ENCODE measurements at regions not wholly inside any gene's neighbourhood (a gene's known extent, or its start where the extent isn't known, plus 50 kb on each side); places are given as distances from the start of the nearest gene placed in this dataset.

GRCh38 chr16:85535352-85536072 lies 77.6 kb upstream of the GSE1 start:
- no peaks in the 10 kb centered on the region for H3K27me3 ChIP-seq (replicated peaks)
- TF ChIP-seq CTCF (IDR thresholded peaks at IDR 0.05; ENCODE audit: low read depth, low read length, missing control alignments): no peak
- in situ Hi-C loops (cut with HindIII; ENCODE audit: low pct_ligation_motif_present, low sequenced_read_pairs): no loop called here
- H3K4me3 ChIP-seq (ENCODE audit: low read depth, low read length): no peak overlapping the region
- no peaks in the 10 kb centered on the region for H3K36me3 ChIP-seq (replicated peaks)
- no peak for DNase-seq
- no peak overlapping the region for H3K27ac ChIP-seq

- Histone ChIP-seq H3K27ac (no peak overlapping the region), H3K27me3 (replicated peaks) (no peaks in the 10 kb centered on the region), H3K4me3 (ENCODE audit: low read depth, low read length) (no peak overlapping the region), H3K36me3 (replicated peaks) (no peaks in the 10 kb centered on the region)
- in situ Hi-C loops (cut with HindIII; ENCODE audit: low pct_ligation_motif_present, low sequenced_read_pairs): no loop called here
- no peak for DNase-seq
- no peak for TF ChIP-seq CTCF (IDR thresholded peaks at IDR 0.05; ENCODE audit: low read depth, low read length, missing control alignments)
Measured at GRCh38 chr16:85536073-85536410, 77.1 kb upstream of the GSE1 start.

GRCh38 chr16:85536411-85537330 lies 76.5 kb upstream of the GSE1 start:
- in situ Hi-C loops (cut with HindIII; ENCODE audit: low pct_ligation_motif_present, low sequenced_read_pairs): no loop called here
- no peak overlapping the region for H3K27ac ChIP-seq
- no peaks in the 10 kb centered on the region for H3K27me3 ChIP-seq (replicated peaks)
- no peaks in the 10 kb centered on the region for H3K36me3 ChIP-seq (replicated peaks)
- no peak for DNase-seq
- H3K4me3 ChIP-seq (ENCODE audit: low read depth, low read length): no peak overlapping the region
- TF ChIP-seq CTCF (IDR thresholded peaks at IDR 0.05; ENCODE audit: low read depth, low read length, missing control alignments): no peak

GRCh38 chr16:85537331-85537788 lies 75.8 kb upstream of the GSE1 start:
- in situ Hi-C loops (cut with HindIII; ENCODE audit: low pct_ligation_motif_present, low sequenced_read_pairs): no loop called here
- Histone ChIP-seq H3K27ac (no peak overlapping the region), H3K27me3 (replicated peaks) (no peaks in the 10 kb centered on the region), H3K4me3 (ENCODE audit: low read depth, low read length) (no peak overlapping the region), H3K36me3 (replicated peaks) (no peaks in the 10 kb centered on the region)
- TF ChIP-seq CTCF (IDR thresholded peaks at IDR 0.05; ENCODE audit: low read depth, low read length, missing control alignments): no peak
- DNase-seq: no peak

- H3K27me3 ChIP-seq (replicated peaks): no peaks in the 10 kb centered on the region
- no peak for TF ChIP-seq CTCF (IDR thresholded peaks at IDR 0.05; ENCODE audit: low read depth, low read length, missing control alignments)
- H3K4me3 ChIP-seq (ENCODE audit: low read depth, low read length): no peak overlapping the region
- H3K27ac ChIP-seq: no peak overlapping the region
- H3K36me3 ChIP-seq (replicated peaks): no peaks in the 10 kb centered on the region
- in situ Hi-C loops (cut with HindIII; ENCODE audit: low pct_ligation_motif_present, low sequenced_read_pairs): no loop called here
- DNase-seq: no peak
Measured at GRCh38 chr16:85537795-85538401, 75.2 kb upstream of the GSE1 start.
